ENCODE measurements at regions not wholly inside any gene's neighbourhood (a gene's known extent, or its start where the extent isn't known, plus 50 kb on each side); places are given as distances from the start of the nearest gene placed in this dataset.

DNA sequence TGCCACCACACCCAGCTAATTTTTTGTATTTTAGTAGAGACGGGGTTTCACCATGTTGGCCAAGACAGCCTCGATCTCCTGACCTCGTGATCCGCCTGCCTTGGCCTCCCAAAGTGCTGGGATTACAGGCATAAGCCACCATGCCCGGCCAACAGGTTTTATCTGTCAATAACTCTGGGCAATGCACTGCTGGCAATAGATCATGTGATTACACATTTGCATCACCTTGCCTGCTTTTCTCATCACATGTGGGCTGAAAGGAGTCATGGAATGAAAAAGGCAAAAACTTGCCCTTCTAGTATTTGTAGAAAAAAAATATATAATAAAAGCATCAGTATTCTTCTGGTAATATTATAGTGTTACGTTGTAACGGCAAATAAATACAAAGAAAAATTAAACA, 164.5 kb downstream of the NHLRC3 start:
- no peak overlapping the region for H3K4me3 ChIP-seq (replicated peaks; ENCODE audit: low read depth, low read length)
- TF ChIP-seq, protein P1, sequence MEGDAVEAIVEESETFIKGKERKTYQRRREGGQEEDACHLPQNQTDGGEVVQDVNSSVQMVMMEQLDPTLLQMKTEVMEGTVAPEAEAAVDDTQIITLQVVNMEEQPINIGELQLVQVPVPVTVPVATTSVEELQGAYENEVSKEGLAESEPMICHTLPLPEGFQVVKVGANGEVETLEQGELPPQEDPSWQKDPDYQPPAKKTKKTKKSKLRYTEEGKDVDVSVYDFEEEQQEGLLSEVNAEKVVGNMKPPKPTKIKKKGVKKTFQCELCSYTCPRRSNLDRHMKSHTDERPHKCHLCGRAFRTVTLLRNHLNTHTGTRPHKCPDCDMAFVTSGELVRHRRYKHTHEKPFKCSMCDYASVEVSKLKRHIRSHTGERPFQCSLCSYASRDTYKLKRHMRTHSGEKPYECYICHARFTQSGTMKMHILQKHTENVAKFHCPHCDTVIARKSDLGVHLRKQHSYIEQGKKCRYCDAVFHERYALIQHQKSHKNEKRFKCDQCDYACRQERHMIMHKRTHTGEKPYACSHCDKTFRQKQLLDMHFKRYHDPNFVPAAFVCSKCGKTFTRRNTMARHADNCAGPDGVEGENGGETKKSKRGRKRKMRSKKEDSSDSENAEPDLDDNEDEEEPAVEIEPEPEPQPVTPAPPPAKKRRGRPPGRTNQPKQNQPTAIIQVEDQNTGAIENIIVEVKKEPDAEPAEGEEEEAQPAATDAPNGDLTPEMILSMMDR (IDR thresholded peaks at IDR 0.05; ENCODE audit: low read depth, low read length, missing control alignments): no peak
- no peak for DNase-seq (ENCODE audit: extremely low read depth, low read depth)

DNA sequence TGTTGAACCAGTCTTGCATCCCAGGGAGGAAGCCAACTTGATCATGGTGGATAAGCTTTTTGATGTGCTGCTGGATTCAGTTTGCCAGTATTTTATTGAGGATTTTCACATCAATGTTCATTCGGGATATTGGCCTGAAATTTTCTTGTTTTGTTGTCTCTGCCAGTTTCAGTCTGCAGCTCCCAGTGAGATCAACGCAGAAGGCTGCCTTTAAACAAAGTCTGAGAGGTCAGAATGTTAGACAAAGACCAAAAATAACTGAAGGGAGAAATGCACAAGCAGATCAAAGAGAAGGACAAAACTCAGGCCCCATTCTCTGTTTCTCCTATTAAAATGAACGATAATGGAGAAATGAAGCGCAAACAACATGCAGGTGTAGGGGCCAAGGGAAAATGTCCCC, 170.4 kb downstream of the NHLRC3 start:
- no peak for DNase-seq (ENCODE audit: extremely low read depth, low read depth)
- TF ChIP-seq, protein P1 (IDR thresholded peaks at IDR 0.05; ENCODE audit: low read depth, low read length, missing control alignments): no peak
- H3K4me3 ChIP-seq (replicated peaks; ENCODE audit: low read depth, low read length): no peak overlapping the region

DNA sequence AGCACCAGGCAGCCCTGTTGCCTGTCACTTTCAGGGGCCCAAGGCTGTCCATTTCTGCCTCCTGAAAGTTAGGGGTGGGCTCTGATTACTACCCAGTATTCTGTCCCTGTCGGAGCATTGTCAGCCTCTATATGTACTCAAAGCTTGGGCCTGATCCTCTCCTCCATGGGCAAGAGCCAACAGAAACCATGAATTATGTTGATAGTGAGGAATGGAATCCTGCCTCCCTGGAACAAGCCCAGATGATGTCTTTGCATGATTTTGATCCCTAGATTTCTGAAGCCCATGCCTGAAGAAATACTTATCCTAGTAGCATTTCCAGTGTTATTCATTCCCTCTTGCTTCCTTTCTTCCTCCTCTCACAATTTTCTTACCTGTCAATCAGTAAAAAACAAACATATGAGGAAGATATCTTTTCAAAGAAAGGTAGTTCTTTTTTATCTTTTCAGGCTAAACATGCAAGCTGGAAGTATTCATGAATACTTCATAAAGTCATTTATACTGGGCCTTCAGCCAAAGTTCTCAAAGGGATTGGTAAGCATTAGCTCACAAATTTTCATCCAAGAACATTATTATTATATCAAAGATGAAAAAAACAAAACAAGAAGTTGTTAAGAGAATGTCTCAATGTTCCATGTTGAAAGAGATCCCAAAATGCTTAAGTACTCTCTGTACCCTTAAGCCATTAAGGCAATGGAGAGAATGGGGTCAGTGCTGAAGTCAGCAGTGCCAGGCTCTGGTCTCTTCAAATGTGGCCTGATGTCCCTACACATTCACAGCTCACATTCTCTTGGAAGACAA, 171.7 kb downstream of the NHLRC3 start:
- no peak for DNase-seq (ENCODE audit: extremely low read depth, low read depth)
- TF ChIP-seq, protein P1 (IDR thresholded peaks at IDR 0.05; ENCODE audit: low read depth, low read length, missing control alignments): no peak
- H3K4me3 ChIP-seq (replicated peaks; ENCODE audit: low read depth, low read length): no peak overlapping the region

DNA sequence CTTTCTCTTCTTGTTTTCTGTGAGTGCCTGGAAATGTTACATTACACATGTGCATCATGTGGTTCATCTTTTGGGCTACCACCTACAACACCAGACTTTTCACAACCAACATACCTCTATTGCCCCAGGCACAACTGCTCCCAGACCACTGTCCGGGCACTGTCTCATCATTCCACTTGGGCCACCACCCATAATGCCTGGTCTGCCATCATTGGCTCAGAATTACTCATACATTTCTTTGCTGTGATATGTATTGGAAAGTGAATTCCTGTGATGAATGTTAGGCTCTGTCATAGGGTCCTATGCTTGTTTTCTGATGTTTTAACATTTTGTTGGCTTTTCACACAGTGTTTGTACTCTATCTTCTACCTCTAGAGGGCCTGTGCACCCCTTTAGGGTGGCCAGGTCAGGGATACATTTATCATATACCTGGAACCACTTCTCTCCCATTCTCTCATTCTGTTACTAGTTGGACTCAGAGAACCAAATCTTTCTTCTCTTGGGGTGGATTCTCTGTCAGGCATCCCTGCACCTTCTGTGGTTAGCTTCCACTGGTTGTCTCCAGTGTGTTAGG, 172.8 kb downstream of the NHLRC3 start:
- no peak overlapping the region for H3K4me3 ChIP-seq (replicated peaks; ENCODE audit: low read depth, low read length)
- TF ChIP-seq, protein P1 (IDR thresholded peaks at IDR 0.05; ENCODE audit: low read depth, low read length, missing control alignments): no peak
- DNase-seq (ENCODE audit: extremely low read depth, low read depth): no peak

DNA sequence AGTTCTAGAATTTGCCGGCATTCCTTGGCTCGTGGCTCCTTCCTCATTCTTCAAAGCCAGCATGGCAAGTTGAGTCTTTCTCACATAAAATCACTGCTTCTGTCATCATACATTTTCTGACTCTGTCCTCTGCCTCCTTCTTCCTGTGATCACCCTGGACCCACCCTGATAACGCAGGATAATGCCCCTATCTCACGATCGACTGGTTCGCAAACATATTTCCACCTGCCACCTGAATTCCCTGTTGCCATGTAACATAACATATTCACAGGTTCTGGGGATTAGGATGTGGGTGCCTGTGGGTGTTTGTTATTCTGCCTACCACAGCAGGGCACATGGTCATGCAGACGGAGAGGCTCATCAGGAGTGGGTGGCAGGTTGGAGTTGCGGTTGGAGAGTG, 177.7 kb downstream of the NHLRC3 start:
- TF ChIP-seq, protein P1 (IDR thresholded peaks at IDR 0.05; ENCODE audit: low read depth, low read length, missing control alignments): no peak
- no peak for DNase-seq (ENCODE audit: extremely low read depth, low read depth)
- no peak overlapping the region for H3K4me3 ChIP-seq (replicated peaks; ENCODE audit: low read depth, low read length)

DNA sequence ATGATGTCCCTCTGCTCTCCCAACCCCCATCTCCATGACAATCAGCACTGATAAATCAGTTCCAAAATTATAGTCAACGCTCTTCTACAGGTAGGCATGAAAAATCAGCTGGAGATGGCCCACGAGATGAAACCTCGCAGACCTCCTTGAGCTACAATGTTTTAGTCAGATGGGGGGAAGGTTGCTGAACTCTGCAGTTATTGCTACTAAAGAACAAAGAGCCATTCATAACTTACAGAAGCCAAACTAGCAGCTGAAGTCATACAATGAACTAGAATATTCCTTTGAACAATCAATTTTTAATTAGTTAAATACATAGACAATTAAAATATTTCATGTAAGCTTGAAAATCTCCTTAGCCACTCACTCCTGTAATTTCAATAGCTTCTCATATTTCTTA, 179.2 kb downstream of the NHLRC3 start:
- TF ChIP-seq, protein P1 (IDR thresholded peaks at IDR 0.05; ENCODE audit: low read depth, low read length, missing control alignments): no peak
- DNase-seq (ENCODE audit: extremely low read depth, low read depth): no peak
- no peak overlapping the region for H3K4me3 ChIP-seq (replicated peaks; ENCODE audit: low read depth, low read length)

Data from HFF-Myc (cell line).